BJ (cell line): ENCODE measurements at regions not wholly inside any gene's neighbourhood (a gene's known extent, or its start where the extent isn't known, plus 50 kb on each side); places are given as distances from the start of the nearest gene placed in this dataset.

ENCODE experiments used
- CTCF ChIA-PET: fragments of 350-600 bp; formaldehyde crosslinking; extraction: SDS; loops from one replicate; lab custom pipeline; 2021; ENCODE audit warnings: antibody characterized with exemption, inconsistent platforms; lab: Yijun Ruan, JAX
- POLR2A ChIA-PET: fragments of 300-600 bp; sonication (Branson Sonifier 250); formaldehyde crosslinking; extraction: SDS; loops from one replicate; lab custom pipeline; 2021; ENCODE audit warnings: antibody characterized with exemption; lab: Charles Lee
- DNase-seq: peaks from one replicate; pipeline ENCODE4 v3.0.0-alpha.2; 2011; ENCODE audit warnings: low read depth
- H3K27me3 ChIP-seq: 2 replicates; pipeline ENCODE4 v1.6.0; 2011; ENCODE audit warnings: low read length; ENCODE audit not compliant: control insufficient read depth, insufficient read depth
- H3K36me3 ChIP-seq: 2 replicates; pipeline ENCODE4 v1.5.1; 2011; ENCODE audit warnings: low read length; ENCODE audit not compliant: control insufficient read depth, insufficient read depth
- H3K4me3 ChIP-seq: 2 replicates; pipeline ENCODE4 v1.5.1; 2011; ENCODE audit warnings: low read depth, mild to moderate bottlenecking, control low read depth, low read length
- CTCF ChIP-seq: IDR thresholded peaks from 2 replicates; pipeline ENCODE4 v1.5.1; 2011; ENCODE audit warnings: low read depth, mild to moderate bottlenecking, control low read depth, inconsistent platforms, low read length, moderate library complexity; ENCODE audit not compliant: insufficient read depth

DNA sequence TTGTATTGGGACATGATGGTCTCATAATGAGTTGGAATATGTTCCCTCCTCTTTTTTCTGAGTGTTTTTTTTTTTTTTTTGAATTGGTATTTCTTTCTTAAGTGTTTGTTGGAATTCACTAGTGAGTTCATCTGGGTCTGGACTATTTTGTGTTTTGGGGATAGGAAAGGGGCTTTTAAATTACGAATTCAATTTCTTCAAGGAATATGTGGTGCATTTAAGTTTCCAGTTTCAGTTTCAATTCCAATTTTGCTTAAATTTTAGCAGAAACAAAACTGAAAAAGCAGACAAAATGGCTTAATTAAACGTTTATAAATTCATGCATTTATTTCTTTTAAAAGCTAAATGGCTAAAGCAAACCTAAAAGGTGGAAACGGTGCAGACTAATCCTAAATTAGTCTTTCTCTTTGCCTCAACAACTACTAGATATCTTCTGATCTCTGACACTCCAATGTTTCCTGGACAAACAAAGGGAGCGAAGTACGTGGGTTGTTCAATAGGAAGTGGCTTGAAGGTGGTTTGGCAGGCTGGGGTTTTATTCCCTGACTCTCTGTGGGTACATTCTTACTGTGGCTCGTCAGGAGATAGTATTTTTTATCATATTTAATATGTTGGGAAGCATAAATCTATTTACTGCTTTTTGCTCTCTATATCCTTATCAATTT, 50.0 kb upstream of the CORO2B start:
- no peaks in the 10 kb centered on the region for H3K36me3 ChIP-seq
- H3K4me3 ChIP-seq, result no peak overlapping the region
- ChIA-PET POLR2A (no interaction called here), CTCF (interaction anchor here (1.0 kb wide), 1 partner anchor 21 kb away, joined by 3 read pairs; no protein-coding TSS in a partner anchor)
- no peaks in the 10 kb centered on the region for H3K27me3 ChIP-seq
- no peak for DNase-seq
- TF ChIP-seq CTCF, result no peak
